NCI-H510A treated with DMSO at 0.1 percent for 48 hours (cell line): ENCODE measurements at regions not wholly inside any gene's neighbourhood (a gene's known extent, or its start where the extent isn't known, plus 50 kb on each side); places are given as distances from the start of the nearest gene placed in this dataset.
"Not testable (repeated sequence)": the region's sequence is repeated elsewhere in the genome, so short reads cannot be mapped to it uniquely, and the experiment has no call there.

ENCODE experiments used
- DNase-seq: peaks from one replicate; lab custom pipeline; 2025; lab: John Stamatoyannopoulos, UW

DNA sequence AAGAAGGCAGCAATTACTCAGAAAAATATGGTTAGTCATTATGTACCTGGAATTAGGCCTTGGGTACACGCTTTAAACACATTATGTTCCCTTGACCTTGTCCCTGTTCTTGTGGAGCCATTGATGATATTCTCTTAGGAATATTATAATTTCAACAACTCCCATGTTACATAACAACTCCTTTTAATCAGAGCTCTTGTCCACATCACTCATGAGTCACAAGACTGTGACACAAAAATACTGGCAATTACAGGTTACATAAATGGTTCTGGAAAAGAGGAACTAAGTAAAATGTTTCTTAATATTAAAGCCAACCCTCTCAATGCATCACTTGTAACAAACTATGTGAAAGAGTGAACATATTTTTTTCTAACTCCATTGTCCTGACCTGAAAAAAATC, 143.8 kb upstream of the PCLO start:
- DNase-seq, result no peak

DNA sequence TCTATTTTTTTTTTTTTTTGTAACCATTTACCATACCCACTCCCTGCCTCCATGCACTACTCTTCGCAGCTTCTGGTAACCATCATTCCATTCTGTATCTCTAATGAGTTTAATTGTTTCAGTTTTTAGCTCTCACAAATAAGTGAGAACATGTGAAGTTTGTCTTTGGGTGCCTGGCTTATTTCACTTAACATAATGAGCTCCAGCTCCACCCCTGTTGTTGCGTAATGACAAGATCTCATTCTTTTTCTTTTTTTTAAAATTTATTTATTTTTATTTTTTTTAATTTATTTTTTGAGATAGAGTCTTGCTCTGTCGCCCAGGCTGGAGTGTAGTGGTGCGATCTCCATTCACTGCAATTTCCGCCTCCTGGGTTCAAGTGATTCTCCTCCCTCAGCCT, 142.3 kb upstream of the PCLO start:
- no peak for DNase-seq

DNA sequence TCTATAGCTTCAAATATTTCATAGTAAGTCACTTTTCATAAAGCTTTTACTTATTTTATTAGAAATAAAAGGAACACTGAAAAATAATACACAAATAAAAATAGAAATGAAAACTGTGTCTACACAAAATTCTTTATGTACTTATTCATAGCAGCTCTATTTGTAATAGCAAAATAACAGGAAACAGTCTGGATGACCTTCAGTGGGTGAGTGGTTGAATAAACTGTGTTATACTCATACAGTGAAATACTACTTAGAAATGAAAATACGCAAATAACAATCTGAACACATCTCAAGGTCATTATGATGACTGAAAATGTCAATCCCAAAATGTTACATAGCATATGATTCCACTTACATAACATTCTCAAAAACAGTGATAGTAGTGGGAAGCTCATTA, 138.7 kb upstream of the PCLO start:
- no peak for DNase-seq

DNA sequence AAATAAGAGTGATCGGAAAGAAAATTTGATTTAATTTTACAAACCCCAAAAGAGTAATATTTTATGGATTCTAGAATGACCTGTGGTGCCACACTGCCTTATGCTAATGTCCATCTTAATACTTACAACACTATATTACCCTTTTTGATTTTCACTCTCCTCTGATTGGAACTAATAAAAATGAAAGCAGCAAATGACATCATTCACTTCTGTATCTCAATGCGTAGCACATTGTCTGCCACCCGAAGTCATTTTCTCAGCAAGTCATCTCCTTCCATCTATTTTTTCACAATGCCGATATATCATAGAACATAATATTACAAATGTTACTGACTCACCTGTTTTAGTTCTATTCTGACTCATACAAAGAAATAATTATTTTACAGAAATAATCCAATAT, 127.5 kb upstream of the PCLO start:
- no peak for DNase-seq

DNA sequence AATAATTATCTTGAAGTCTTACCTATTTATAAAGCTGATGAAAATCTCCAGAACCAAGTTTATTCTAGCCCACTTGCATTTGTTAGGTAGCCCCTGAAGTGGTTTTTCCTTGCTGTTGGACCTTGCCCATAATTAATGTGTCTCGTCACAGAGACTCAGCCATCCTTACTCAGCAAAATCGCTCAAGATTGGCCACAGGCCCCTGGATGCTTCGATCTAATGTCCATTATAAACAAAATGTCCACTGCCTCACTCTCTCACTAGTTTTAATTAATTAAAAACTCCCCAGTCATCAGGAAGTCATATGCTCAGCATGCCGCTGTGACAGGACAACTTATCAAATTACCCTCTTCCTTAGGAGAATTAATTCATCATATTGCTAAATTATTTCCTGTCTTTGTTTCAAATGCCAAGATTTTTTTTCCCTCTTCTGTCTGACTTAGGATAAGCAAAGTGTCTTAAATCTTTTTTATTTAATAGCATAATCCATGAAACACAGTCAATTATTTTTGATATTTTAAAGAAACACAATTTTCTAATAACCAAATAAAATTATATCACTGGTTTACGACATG, 126.8 kb upstream of the PCLO start:
- no peak for DNase-seq

GRCh38 chr7:83280671-83281070, 118.0 kb upstream of the PCLO start:
- no peak for DNase-seq

GRCh38 chr7:83276250-83276649, 113.6 kb upstream of the PCLO start:
- DNase-seq, result no peak

- DNase-seq, result no peak
Measured at GRCh38 chr7:83273699-83274098, 111.0 kb upstream of the PCLO start.

- DNase-seq, result peak; percentile 13
Measured at GRCh38 chr7:83271212-83272099, 108.8 kb upstream of the PCLO start.

DNA sequence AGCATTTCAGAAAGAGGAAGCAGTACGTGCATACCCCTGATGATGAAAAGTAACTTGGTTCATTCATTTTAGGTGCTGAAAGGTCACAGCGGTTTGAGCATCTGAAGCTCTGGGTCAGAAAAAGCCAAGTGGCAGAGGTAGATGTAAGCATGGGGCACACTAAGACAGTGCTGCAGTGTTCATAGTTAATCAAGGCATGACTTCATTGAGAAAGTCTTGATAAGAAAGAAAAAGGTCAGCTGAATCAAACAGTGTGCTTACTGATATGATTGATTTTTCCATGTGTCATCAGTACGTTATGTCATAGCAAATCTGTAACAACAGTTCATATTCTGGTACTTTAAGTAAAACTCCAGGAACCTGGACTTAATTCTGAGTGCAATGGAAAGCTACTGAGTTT, 107.7 kb upstream of the PCLO start:
- DNase-seq, result no peak

GRCh38 chr7:83267141-83267631, 104.5 kb upstream of the PCLO start:
- peak; percentile 23 for DNase-seq

- not testable (repeated sequence) for DNase-seq
Measured at GRCh38 chr7:83263442-83264034, 100.9 kb upstream of the PCLO start.

DNA sequence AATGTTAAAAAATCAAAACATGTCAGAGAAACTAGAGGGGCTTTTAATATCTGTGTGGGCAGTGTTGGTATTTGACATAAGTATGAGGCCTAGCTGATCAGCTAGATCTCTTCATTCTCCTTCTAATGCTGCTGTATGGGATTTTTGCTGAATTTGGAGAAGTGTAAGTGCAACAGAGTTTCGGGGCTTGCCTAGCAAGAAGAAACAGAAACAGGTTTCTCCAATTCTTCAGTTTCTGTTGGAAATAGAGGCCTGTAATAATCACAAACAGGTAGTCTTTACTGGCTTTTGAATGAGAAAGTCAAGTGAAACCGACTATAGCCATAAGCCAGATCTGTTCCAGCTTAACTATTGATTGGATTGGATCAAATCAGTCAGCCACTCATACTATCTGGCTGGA, 96.4 kb upstream of the PCLO start:
- no peak for DNase-seq

DNA sequence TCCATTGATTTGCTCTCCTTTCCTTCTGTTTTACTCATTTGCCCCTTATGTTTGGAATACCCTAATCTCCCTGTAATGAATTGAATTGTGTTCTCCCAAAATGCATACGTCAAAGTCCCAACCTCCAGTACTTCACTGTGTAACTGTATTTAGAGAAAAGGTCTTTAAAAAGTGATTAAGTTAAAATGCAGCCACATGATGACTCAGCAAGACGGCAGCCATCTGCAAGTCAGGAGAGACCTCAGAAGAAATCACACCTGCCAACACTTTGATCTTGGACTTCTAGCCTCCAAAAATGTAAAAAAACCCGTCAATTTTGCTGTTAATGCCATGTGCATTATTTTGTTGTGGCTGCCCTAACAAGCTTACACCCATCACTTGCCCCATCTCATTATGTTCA, 85.3 kb upstream of the PCLO start:
- no peak for DNase-seq

DNA sequence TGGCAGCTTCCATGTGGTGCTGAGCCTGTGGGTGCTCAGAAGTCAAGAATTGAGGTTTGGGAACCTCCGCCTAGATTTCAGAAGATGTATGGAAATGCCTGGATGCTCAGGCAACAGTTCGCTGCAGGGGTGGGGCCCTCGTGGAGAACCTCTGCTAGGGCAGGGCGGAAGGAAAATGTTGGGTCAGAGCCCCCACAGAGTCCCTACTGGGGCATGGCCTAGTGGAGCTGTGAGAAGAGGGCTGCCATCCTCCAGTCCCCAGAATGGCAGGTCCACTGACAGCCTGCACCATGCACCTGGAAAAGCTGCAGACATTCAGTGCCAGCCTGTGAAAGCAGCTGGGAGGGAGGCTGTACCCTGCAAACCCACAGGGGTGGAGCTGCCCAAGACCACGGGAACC, 56.5 kb upstream of the PCLO start:
- DNase-seq, result not testable (repeated sequence)

DNA sequence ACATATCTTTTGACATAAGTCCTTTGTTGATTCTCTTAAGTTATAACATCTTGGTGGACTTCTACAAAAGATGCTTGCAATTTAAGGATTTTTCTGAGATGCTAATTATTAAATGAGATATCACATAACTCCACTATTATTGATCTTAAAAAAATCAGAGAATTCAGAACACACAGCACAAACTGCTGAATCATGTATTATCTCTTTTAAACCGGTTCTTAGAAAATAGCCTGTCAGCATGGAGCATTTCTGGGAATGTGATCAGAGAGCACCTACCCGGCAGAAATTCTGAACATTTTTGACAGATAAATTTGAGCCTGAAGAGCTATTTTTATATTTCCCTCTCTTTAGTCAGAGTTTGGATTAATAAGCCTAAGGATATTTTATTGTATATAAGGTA, 50.2 kb upstream of the PCLO start:
- DNase-seq, result no peak
